HG02623 (cell line): ENCODE measurements at regions not wholly inside any gene's neighbourhood (a gene's known extent, or its start where the extent isn't known, plus 50 kb on each side); places are given as distances from the start of the nearest gene placed in this dataset.
"Not testable (repeated sequence)": the region's sequence is repeated elsewhere in the genome, so short reads cannot be mapped to it uniquely, and the experiment has no call there.

ENCODE experiments used
- ATAC-seq: cut with Tn5 transposase; IDR thresholded peaks from one replicate; pipeline ENCODE4 v1.9.1; 2021; ENCODE audit warnings: moderate library complexity; ENCODE audit not compliant: unreplicated experiment

DNA sequence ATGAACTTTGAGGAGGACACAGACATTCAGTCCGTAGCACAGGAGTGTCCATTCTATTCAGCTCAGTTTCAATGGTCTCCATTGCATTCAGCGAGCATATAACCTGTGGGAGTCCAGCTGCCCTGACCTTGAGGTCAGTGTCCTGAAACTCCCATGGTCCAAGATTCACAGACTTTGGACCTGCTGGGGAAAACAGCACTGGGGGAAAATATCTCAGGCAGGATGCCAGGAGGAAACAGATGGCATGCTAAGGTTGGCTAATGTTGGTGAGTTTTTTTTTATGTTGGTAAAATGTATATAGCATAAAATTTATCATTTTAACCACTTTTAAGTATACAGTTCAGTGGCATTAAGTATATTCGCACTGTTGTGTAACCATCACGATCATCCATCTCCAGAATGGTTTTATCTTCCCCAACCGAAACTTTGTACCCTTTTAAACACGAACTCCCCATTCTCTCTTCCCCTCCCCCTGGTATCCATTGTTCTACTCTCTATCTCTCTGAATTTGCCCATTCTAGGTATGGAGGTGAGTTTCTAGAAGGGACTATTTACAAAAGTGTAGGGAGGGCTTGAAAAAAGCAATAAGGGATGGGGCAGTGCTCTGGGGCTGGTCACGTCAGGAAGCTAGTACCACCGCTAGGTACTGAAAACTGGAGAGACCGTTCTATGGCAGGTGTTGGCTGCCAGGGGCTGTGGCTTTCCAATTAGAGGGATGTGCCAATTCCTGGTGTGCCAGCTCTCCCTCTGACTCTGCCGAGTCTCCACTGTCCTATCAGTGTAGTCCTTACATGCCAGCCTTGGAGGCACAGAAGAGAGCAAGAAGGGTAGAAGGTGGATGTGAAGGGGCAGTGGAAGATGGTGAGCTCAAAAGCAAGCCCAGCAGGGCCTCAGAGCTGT is 85.3 kb downstream of the FOXD2 start:
- no peak for ATAC-seq

DNA sequence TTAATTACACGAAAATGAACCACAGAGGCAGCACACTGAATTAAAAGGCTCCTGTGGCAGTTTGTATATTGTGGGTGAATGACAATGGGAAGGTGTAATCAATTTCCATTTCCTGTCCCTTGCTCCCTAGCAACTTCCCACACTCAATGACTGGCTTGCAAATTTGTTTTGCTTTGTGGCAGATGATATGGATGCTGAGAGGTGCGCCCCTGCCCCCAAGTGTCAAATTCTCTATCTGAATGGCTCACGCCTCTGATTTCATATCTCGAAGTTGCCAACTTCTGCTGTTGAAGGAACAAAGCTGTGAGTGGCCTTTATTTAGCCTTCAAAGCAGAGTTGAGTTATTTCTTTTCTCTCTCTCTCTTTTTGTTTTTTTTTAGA is 86.0 kb downstream of the FOXD2 start:
- no peak for ATAC-seq

DNA sequence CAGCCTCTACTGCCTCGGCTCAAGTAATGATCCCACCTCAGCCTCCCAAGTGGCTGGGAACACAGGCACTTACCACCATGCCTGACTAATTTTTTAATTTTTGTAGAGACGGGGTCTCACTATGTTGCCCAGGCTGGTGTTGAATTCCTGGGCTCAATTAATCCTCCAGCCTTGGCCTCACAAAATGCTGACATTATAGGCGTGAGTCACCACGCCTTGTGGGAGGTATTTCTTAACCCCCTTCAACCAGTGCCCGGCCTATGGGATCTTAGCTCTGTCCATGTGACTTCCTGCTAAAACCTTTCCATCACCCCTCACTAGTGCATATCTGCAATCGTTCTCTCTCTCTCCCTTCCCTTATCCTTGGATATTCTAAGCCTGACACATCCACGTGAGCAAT is 86.4 kb downstream of the FOXD2 start:
- ATAC-seq = no peak

DNA sequence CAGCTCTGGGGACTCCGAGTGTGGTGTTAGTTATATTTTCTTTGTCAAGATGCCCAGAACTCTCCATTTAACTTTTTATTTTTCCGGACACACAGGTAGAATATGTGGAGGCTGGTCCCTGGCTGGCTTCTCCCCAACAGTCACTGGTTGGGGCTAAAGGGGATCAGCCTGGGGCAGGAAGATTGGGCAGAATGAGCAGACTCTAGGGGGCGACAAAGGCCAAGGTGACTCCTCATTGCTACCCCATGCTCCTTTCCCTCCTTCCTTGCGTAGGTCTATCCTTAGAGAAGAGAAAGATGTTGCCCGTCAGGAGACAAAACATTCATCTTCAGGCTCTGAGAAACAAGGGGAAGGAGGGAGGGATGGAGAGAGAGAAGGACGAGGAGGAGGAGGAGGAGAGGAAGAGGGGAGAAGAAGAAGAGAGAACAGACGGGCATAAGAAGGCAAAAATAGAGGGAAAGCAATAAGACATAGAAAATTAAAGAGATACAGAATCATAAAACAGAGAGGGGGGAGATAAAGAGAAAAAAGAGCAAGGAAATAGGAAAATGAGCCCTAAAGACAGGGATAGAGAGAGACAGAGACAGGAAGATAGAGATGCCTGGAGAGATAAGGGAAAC is 89.9 kb downstream of the FOXD2 start:
- no peak for ATAC-seq

DNA sequence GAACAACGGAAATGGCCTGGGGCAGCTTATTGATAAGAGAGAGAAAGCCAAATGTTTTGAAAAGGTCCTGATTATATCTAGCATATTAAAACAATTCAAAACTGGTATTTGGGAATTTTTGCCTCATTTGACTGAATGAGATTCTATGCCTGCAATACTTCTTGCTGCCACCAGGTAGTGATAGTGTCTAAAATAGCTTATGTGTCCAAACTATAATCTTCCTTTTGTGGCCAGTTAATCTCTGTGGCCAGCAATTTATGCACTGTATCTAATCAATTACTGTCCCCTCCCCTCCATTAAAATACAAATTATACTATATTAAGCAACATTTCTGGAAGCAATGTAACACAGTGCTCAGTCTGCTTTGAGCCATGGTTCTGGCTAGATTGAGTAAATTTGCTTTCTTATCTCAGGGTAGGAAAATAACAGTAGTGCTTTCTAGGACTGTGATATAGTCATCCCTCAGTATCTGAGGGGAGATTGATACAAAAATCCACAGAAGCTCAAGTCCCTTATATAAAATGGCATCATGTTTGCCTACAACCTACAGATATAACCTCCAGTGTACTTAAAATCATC is 91.8 kb downstream of the FOXD2 start:
- no peak for ATAC-seq

DNA sequence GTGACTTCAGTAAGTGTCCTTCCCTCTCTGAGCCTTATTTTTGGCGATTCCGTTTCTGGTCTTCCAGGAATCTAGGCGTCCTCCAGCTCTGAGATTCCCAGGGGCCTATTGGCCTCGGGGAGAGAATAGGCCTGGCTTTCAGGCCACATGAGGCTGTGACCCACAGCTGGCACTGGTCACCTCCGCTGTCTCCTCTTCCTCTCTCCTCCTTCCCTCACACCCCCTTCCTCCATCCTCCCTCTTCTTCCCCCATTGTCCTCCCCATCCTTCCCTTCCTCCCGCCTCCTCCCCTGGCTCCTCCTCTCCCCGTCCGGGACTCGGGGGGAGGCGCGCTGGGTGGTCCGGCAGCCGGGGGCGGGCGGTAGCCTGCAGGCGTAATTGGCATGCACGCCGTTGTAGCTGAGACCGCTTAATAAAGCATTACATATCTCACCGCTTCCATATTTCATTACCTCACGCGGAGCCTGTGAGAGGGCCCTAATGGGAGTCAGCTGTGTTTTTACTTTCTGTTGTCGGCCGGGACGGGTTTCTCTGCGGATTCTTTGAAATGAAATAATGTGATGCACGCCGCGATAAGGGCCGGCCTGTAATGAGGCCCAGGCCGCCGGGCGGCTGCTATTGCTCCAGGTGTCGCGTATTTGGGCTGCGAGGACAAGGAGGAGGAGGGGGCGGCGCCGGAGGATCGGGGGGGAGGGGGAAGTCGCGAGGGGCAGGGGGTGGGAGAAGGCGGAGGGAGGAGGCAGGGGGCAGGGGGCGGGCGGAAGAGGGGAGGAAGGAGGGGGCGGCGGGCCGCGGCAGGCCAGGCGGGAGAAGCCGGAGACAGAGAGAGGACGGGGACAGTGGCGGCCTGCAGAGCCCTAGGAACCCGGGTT is 95.3 kb downstream of the FOXD2 start:
- ATAC-seq = no peak

DNA sequence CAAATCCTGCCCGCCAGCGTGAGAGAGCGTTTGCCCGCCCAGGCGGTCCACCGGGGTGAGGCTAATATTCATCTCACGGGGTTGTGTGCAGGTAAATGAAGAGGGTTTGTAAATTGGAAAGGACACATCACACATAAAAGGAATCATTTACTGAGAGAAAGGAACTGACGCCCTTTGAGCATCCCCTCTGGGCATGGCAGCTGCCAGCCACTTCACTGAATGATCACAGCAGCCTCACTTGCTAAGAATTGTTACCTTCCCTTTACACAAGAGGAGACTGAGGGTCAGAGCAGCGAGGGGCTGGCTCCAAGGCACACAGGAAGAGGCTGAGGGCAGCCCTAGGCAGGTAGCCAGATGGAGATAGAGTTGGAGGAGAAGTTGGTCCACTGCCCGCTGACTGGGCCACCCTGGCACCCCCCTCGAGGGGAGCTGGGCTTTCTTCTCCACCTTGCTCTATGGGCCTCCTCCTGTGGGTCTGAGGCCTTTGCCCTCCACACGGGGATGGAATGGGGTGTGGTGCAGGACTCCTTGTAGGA is 96.0 kb downstream of the FOXD2 start:
- ATAC-seq = no peak

DNA sequence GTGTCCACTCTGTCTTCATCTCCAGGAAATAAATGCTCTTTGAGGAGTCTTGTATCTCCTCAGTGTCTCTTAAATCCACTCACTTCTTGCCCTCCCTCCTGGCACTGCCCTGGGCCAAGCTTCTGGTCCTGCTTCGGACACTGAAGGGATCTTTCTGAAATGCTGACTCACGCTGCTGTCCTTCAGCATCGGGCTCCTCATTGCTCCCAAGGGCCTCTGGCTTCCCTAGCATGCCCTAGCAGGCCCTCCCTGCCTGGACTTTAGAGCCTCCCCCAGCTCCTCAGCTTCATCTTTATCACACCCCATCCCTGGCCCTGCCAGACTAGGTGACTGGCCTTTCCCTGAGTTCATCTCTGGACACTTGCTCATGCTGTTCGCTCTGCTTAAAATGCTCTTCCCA is 96.6 kb downstream of the FOXD2 start:
- ATAC-seq = no peak

DNA sequence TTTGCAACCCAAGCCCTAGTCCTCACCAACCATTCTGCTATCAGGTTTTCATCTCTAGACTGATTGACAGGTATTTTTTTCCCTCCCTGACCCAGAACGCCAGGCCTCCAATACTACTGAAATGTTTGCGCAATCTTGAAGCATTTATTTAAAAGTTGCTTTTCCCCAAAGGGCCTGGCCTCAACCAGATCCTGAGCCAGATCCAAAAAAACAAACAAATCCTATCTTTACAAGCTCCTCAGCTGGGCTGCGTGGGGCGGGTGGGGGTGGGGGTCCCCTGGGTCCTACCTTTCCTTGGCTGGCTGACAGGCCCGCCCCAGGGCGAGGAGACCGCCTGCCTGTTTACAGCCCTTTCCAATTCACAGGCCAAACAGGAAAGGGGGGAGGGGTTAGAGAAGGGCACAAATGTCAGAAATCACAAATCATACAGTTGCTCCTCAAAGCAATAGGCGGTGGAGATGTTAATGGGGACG is 98.8 kb downstream of the FOXD2 start:
- no peak for ATAC-seq

DNA sequence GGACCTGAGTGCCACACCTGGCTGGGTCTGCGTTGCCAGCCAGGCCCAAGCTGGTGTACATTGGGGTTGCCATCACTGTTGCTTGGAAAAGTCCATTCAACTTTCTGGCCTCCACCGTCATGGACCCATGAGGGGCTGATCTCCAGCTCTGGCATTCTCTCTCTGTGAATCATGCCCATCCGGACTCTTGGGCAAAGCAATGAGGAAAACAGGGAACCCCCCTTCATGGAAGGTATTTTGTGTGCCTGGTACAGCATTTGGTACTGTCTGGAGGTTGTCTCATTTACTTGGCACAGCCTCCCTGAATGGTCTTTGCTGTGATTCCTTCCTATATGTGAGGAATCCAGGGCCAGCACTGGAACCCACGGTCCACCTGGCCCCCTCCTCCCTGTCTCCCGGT is 99.4 kb downstream of the FOXD2 start:
- ATAC-seq = no peak

DNA sequence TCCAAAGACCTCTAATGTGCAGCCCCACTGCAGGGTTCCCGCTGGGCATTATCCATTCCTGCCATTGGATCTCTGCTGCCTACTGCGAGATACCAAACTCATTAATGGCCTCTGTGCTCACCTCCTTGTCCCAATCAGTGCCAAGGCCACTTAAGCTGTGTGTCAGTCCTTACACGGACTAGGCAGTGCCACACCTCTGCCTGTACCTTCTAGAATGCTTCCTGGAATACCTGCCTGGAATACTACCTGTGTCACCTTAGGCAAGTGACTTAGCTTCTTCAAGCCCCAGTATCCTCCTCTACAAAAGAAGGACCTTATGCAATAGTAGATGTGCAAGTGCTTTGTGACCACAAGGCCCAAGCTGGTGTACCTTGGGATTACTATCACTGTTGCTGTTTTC is 100.1 kb downstream of the FOXD2 start:
- no peak for ATAC-seq

DNA sequence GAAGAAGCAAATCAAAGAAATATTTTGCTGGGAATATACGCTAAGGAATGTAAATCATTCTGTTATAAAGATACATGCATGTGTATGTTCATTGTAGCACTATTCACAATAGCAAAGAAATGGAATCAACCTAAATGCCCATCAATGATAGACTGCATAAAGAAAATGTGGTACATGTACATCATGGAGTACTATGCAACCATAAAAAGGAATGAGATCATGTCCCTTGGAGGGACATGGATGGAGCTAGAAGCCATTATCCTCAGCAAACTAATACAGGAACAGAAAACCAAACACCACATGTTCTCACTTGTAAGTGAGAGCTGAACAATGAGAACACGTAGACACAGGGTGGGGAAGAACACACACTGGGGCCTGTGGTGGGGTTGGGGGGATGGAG is 100.7 kb downstream of the FOXD2 start:
- not testable (repeated sequence) for ATAC-seq

DNA sequence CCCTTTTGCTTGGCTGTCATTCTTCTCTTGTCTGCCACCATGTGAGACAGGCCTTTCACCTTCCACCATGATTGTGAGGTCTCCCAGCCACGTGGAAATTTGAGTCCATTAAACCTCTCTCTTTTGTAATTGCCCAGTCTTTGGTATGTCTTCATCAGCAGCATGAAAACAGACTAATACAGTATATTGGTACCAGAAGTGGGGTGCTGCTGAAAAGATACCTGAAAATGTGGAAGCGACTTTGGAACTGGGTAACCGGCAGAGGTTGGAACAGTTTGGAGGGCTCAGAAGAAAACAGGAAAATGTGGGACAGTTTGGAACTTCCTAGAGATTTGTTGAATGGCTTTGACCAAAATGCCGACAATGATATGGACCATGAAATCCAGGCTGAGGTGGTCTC is 103.9 kb downstream of the FOXD2 start:
- not testable (repeated sequence) for ATAC-seq

DNA sequence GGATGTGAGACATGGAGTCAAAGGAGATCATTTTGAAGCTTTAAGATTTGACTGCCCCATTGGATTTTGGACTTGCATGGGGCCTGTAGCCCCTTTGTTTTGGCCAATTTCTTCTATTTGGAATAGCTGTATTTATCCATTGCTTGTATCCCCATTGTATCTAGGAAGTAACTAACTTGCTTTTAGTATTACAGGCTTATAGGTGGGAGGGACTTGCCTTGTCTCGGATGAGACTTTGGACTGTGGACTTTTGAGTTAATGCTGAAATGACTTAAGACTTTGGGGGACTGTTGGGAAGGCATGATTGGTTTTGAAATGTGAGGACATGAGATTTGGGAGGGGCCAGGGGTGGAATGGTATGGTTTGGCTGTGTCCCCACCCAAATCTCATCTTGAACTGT is 105.2 kb downstream of the FOXD2 start:
- not testable (repeated sequence) for ATAC-seq

DNA sequence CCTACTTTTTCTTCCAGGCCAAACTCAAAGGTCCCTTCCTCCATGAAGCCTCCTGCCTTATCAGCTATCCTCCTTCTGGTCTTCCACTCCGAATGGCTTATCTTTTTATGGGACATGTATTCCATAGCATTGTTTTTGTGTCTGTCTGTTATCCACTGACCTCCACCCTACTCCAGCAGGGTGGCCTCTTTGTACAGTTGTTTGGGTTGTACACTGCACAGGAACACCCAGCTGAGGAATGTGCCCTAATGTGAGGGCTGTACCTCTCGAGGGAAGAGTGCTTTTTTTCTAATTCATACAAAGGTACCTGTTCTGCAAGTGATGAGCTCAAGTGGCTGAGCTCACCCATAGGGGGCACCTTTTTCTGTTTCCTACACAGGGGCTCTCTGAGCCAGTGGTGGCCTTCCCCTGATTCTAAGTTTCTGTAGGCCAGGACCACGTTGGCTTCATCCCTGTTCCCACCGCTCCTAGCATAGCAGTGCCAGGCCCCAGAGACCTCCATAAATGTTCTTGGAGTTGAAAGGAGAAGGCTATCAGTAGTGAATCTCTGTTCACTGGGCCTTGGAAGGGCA is 108.2 kb downstream of the FOXD2 start:
- ATAC-seq = no peak

DNA sequence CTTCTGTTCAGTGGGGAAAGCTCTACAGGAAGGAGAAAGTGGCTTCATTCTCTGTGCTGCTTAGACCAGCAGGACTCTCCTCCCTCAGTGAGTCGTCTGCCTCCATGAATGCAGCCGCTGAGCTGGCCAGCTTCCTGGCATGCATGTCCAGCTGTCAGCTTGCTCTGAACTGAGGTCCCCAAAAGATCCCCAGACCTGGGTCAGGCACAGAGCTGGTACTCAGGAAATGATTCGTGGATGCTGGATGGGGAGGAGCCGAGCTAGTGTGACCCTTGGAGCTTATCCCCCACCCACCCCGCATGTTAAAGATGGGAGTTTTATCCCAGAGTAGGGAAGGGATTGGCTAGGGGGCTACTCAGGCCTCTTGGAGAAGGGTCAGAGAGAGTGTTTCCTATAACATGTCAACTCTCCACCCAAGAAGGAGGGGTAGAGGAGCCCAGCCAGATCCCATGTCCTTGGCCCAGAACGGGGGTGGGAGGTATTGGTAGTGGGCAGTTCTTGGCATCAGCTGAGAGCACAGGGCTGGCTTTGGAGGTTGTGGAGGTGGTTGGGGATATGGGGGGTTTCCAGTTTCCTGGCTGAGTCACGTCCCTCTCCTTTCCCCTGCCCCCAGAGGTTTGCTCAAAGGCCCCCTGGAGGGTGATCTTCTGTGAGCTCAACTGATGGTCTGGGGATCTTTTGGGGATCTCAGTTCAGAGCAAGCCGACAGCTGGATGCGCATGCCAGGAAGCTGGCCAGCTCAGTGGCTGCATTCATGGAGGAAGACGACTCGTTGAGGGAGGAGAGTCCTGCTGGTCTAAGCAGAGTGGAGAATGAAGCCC is 110.1 kb downstream of the FOXD2 start:
- no peak for ATAC-seq

DNA sequence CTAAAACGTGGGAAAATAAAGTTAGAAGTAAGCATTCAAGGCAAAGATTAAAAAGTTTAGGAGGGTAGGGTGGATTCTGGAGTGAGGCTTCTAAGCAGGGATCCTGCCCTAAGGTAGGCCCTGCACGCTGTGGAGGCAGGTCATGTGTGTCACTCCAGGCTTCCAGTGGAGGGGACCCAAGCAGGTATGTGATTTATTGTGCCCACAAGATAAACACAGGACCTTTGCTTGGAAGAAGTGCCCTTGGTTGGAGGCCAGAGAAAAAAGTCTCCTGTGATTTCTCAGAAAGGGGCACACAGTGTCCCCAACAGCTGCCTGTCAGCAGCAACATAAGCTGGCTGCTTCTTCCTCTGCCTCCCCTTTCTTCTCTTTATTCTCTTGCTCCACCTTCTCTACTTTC is 110.8 kb downstream of the FOXD2 start:
- ATAC-seq = no peak

DNA sequence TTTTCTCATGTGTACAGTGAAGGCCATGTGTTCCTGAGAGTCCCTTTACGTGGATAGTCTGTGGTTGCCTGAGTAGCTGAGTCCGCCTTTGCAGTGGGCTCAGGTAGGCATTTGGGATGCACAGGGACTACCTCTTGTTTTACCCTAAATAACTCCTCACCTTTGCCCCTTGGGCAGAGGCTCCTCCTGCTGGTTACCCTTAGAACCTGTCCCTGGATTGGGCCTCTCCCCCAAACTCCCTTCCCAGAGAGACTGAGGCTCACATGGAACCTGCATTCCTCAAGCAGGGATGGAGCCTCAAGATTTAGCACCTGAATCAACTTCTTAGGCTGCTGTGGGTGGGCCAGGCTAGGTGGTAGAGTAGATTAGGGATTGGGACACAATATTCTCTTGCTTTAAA is 111.7 kb downstream of the FOXD2 start:
- ATAC-seq = no peak

DNA sequence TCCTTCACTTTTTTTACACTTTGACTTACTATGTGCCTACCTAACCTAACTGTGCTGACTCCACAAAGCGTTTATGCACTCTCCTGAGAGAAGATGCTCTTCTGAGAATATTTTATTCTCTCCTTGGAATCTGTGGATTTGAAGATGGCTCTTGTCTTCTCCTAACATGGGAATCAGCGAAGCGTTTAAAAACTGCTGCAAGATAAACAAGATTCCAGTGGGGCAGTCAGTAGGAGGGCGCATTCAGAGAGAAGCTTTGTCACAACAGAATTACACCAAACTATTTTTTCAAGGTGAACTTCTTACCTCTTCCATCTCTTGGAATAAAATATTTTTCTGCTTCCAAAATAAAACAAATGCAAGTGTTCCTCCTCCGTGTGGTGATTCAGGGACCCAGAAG is 113.1 kb downstream of the FOXD2 start:
- ATAC-seq = no peak
